CD4-positive, alpha-beta T cell treated with Interleukin-15 for 4 hours (primary cell): ENCODE measurements at regions not wholly inside any gene's neighbourhood (a gene's known extent, or its start where the extent isn't known, plus 50 kb on each side); places are given as distances from the start of the nearest gene placed in this dataset.
"Not testable (repeated sequence)": the region's sequence is repeated elsewhere in the genome, so short reads cannot be mapped to it uniquely, and the experiment has no call there.

Experiments used
- DNase-seq: peaks from one replicate; pipeline ENCODE4 v3.0.0-alpha.2; 2020; ENCODE audit warnings: low spot score

GRCh38 chr4:61011051-61011450 is 189.1 kb upstream of the ADGRL3 start:
- no peak for DNase-seq

GRCh38 chr4:61011936-61012335 is 188.2 kb upstream of the ADGRL3 start:
- not testable (repeated sequence) for DNase-seq

GRCh38 chr4:61024610-61025009 is 175.5 kb upstream of the ADGRL3 start:
- DNase-seq: no peak

- no peak for DNase-seq
These were observed 172.2 kb upstream of the ADGRL3 start for GRCh38 chr4:61027939-61028338.

GRCh38 chr4:61036071-61036684 is 163.9 kb upstream of the ADGRL3 start:
- no peak for DNase-seq

GRCh38 chr4:61041527-61041926 is 158.6 kb upstream of the ADGRL3 start:
- DNase-seq: no peak

- no peak for DNase-seq
These were observed 155.3 kb upstream of the ADGRL3 start for GRCh38 chr4:61044837-61045236.

- DNase-seq: no peak
These were observed 151.1 kb upstream of the ADGRL3 start for GRCh38 chr4:61049018-61049417.

- no peak for DNase-seq
These were observed 132.7 kb upstream of the ADGRL3 start for GRCh38 chr4:61067381-61067780.

GRCh38 chr4:61068060-61068459 is 132.1 kb upstream of the ADGRL3 start:
- no peak for DNase-seq

- no peak for DNase-seq
These were observed 131.4 kb upstream of the ADGRL3 start for GRCh38 chr4:61068745-61069144.

GRCh38 chr4:61070269-61070668 is 129.9 kb upstream of the ADGRL3 start:
- DNase-seq: no peak

- DNase-seq: no peak
These were observed 120.7 kb upstream of the ADGRL3 start for GRCh38 chr4:61079427-61079826.

- no peak for DNase-seq
These were observed 120.2 kb upstream of the ADGRL3 start for GRCh38 chr4:61079976-61080375.

- DNase-seq: no peak
These were observed 114.6 kb upstream of the ADGRL3 start for GRCh38 chr4:61085534-61085933.

- no peak for DNase-seq
These were observed 113.8 kb upstream of the ADGRL3 start for GRCh38 chr4:61086357-61086756.

GRCh38 chr4:61086979-61087378 is 113.1 kb upstream of the ADGRL3 start:
- no peak for DNase-seq

- DNase-seq: no peak
These were observed 105.1 kb upstream of the ADGRL3 start for GRCh38 chr4:61094854-61095598.

- DNase-seq: no peak
These were observed 71.4 kb upstream of the ADGRL3 start for GRCh38 chr4:61128682-61129081.

GRCh38 chr4:61129971-61130370 is 70.2 kb upstream of the ADGRL3 start:
- DNase-seq: no peak

- DNase-seq: no peak
These were observed 56.7 kb upstream of the ADGRL3 start for GRCh38 chr4:61143461-61143860.

- DNase-seq: no peak
These were observed 50.8 kb upstream of the ADGRL3 start for GRCh38 chr4:61149278-61149677.
